HCT116 (cell line): ENCODE measurements at regions not wholly inside any gene's neighbourhood (a gene's known extent, or its start where the extent isn't known, plus 50 kb on each side); places are given as distances from the start of the nearest gene placed in this dataset.

Experiments used
- CBX3 ChIP-seq: IDR thresholded peaks from 2 replicates; pipeline ENCODE4 v1.6.1; 2012; ENCODE audit warnings: low read depth
- CEBPB ChIP-seq: IDR thresholded peaks from 2 replicates; pipeline ENCODE4 v1.6.1; 2012; ENCODE audit warnings: low read depth
- EZH2 ChIP-seq: fragments of 200-600 bp; sonication (generic); IDR thresholded peaks from 2 replicates; pipeline ENCODE4 v1.6.1; 2017; ENCODE audit warnings: antibody characterized with exemption, mixed run types
- EZH2phosphoT487 ChIP-seq: fragments of 200-600 bp; IDR thresholded peaks from 2 replicates; pipeline ENCODE4 v1.6.1; 2018; ENCODE audit warnings: antibody characterized with exemption, borderline replicate concordance
- POLR2A ChIP-seq: IDR thresholded peaks from 2 replicates; pipeline ENCODE4 v1.7.0; 2011; ENCODE audit warnings: borderline replicate concordance; ENCODE audit not compliant: insufficient read depth, insufficient read length; ENCODE audit errors: extremely low read depth
- SP1 ChIP-seq: IDR thresholded peaks from 2 replicates; pipeline ENCODE4 v1.6.1; 2012; ENCODE audit warnings: low read depth
- YY1 ChIP-seq: IDR thresholded peaks from 2 replicates; pipeline ENCODE4 v1.6.1; 2011; ENCODE audit warnings: low read length, low read depth, moderate library complexity, mild to moderate bottlenecking; ENCODE audit not compliant: insufficient replicate concordance; ENCODE audit errors: extremely low read depth
- ZNF274 ChIP-seq: fragments of 200-500 bp; sonication (Bioruptor generic); IDR thresholded peaks from 2 replicates; pipeline ENCODE4 v1.6.1; 2014; ENCODE audit warnings: mild to moderate bottlenecking, low read depth, low read length, inconsistent platforms
- TF ChIP-seq, protein P1 (sequence below), 3 experiments: fragments of 200-600 bp in 1 of 3; sonication (generic) in 1 of 3; IDR thresholded peaks in 2 of 3; conservative IDR thresholded peaks in 1 of 3; 2 replicates each; pipeline ENCODE4 v1.5.1; 2012 to 2017; ENCODE audit warnings: low read depth in 2 of 3, low read length in 2 of 3, antibody characterized with exemption in 1 of 3, borderline replicate concordance in 1 of 3, control low read depth in 1 of 3, mild to moderate bottlenecking in 1 of 3, mixed read lengths in 1 of 3, mixed run types in 1 of 3, moderate library complexity in 1 of 3; ENCODE audit not compliant: insufficient read depth in 1 of 3
- TF ChIP-seq, protein P2 (sequence below): IDR thresholded peaks from 2 replicates; pipeline ENCODE4 v1.6.1; 2012

- TF ChIP-seq, protein P1, sequence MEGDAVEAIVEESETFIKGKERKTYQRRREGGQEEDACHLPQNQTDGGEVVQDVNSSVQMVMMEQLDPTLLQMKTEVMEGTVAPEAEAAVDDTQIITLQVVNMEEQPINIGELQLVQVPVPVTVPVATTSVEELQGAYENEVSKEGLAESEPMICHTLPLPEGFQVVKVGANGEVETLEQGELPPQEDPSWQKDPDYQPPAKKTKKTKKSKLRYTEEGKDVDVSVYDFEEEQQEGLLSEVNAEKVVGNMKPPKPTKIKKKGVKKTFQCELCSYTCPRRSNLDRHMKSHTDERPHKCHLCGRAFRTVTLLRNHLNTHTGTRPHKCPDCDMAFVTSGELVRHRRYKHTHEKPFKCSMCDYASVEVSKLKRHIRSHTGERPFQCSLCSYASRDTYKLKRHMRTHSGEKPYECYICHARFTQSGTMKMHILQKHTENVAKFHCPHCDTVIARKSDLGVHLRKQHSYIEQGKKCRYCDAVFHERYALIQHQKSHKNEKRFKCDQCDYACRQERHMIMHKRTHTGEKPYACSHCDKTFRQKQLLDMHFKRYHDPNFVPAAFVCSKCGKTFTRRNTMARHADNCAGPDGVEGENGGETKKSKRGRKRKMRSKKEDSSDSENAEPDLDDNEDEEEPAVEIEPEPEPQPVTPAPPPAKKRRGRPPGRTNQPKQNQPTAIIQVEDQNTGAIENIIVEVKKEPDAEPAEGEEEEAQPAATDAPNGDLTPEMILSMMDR (IDR thresholded peaks at IDR 0.05 in 2 of 3, conservative IDR thresholded peaks at IDR 0.05 in 1 of 3; ENCODE audit: borderline replicate concordance in 1 of 3, insufficient read depth in 1 of 3, low read depth in 2 of 3, low read length in 2 of 3): no peak
- TF ChIP-seq POLR2A: no peak
- TF ChIP-seq EZH2: no peak
- TF ChIP-seq CBX3: no peak
- no peak for TF ChIP-seq CEBPB
- no peak for TF ChIP-seq SP1
- TF ChIP-seq, protein P2, sequence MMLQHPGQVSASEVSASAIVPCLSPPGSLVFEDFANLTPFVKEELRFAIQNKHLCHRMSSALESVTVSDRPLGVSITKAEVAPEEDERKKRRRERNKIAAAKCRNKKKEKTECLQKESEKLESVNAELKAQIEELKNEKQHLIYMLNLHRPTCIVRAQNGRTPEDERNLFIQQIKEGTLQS: no peak
- no peak for TF ChIP-seq EZH2phosphoT487
- TF ChIP-seq ZNF274: no peak
- TF ChIP-seq YY1: no peak
Measured at GRCh38 chr1:87179076-87179810, 149.4 kb upstream of the LMO4 start.
